HG03575 (cell line): ENCODE measurements at regions not wholly inside any gene's neighbourhood (a gene's known extent, or its start where the extent isn't known, plus 50 kb on each side); places are given as distances from the start of the nearest gene placed in this dataset.

Source experiments
- ATAC-seq: cut with Tn5 transposase; IDR thresholded peaks from one replicate; pipeline ENCODE4 v1.9.1; 2021; ENCODE audit not compliant: unreplicated experiment, insufficient number of reproducible peaks, low FRiP score; ENCODE audit errors: extremely low read depth

DNA sequence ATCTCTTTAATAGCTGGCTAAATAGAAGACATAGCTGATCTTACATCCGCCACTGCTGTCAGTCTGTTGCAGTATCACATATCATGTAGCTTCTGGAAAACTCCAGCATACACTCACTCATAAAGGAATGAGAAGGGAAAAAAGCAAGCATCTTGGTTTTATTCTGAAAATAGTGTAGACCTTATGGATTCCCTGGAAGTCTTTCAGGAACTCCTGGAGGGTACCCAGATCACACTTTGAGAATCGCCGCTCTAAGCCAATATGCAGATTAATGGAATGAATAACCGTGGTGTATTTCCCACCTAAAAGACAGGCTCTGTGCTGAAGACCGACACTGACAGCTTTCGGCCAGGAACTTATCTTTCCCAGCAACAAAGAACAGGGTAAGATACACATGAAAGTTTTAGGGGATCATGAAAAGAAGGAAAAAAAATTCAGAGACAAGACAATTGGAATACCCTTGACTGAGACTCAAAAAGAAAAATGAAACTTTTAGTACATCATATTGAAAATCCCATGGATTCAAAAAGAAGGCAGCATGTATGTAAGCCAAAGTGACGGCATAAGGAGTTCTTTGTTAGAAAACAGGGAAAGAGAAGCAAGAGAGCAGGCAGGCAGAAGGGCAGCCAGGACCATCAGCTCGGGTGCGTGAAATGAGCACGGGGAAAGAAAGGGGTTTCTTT is 56.4 kb upstream of the SEC11C start:
- ATAC-seq: no peak

DNA sequence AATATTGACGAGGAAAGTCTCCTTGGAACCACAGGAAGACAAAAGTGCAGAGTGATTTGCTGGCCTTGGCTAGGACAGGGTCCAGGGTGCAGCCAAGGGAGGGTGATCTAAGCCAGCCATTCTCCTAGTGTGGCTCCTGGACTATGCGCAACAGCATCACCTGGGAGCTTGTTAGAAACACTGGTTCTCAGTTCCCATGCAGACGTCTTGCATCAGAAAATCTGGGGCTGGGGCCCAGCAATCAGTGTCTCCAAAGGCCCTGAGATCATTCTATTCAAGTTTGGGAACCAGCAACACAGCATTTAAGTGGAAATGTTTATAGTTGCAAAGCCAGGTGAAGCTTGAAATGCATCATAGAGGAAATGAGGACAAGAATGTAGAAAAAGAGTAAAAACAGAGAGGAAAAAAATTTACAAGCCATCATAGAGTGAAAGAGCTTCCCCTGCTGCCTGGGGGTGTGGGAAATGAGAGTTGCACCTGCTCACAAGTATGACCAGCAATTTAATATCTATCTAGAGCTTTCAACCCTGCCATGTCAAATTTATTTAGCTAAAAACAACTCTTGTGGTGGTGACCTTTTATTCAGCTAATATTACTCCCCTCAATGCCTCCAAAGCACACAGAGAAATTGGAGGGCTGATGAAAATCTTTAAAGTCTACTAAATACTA is 54.4 kb upstream of the SEC11C start:
- no peak for ATAC-seq

DNA sequence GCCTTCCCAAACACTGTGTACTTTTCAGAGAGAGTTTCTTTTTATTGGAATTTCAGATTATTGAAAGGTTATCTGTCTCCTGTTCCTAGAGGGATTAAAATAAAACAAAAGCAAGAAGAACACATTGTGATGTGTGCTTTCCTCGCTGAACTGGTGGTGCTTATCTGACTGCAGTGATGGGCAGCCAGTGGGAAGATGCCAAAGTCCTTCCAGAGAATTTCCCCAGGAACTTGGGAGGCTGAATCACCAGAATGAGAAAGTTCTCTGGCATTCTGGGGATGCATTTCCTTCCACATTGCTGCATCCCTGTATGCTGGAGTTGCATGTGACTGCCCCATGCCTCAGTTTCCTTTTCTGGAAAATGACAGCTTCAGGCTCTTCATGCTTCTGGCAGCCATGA is 53.9 kb upstream of the SEC11C start:
- no peak for ATAC-seq

DNA sequence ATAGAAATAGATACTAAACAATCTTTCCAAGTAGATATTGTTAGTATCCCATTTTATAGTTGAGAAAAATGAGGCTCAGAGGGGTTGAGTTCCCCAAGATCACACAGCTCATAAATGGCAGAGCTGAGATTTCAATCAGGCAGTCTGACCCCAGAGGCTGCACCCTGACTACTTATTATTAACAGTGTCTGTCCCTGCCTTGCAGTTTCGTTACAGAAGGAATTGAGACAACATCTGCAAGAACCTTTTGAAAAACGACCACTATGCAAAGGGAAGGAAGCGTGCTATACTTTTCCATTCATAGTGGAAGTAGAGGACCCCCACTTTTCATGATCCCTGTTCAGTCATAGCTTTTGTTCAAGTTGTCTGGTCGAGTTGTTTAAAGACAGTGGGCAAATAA is 53.2 kb upstream of the SEC11C start:
- ATAC-seq: no peak

DNA sequence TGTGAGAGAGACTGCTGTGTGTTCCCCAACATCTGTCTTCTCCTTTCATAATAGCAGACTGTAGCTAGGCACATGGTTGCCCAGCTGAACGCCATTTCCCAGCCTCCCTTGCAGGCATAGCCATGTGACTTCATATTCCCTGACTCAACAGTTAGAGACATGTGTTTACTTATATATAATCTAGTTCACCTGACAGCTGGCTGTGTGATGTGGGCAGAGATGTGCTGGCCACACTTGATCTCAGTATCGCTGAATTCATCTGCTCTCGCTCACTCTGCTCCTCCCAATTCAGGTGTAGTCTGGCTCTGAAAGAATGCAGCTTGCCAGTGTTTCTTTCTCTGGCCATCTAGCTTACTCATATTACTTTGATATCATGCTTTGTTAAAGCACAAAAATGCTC is 52.3 kb upstream of the SEC11C start:
- no peak for ATAC-seq
